GM12892 (cell line): ENCODE measurements at regions not wholly inside any gene's neighbourhood (a gene's known extent, or its start where the extent isn't known, plus 50 kb on each side); places are given as distances from the start of the nearest gene placed in this dataset.

Experiments used
- POLR2A ChIP-seq: IDR thresholded peaks from 2 replicates; pipeline ENCODE4 v1.6.1; 2011; ENCODE audit warnings: low read depth, low read length, control low read depth
- POLR2AphosphoS5 ChIP-seq: IDR thresholded peaks from 2 replicates; pipeline ENCODE4 v1.6.1; 2011; ENCODE audit warnings: low read depth, low read length, control low read depth

- TF ChIP-seq POLR2A = no peak
- no peak for TF ChIP-seq POLR2AphosphoS5
Observed at GRCh38 chr11:97722721-97723120, 1298.0 kb upstream of the CNTN5 start.
